Upper lobe of left lung (tissue), 6 donors: ENCODE measurements at regions not wholly inside any gene's neighbourhood (a gene's known extent, or its start where the extent isn't known, plus 50 kb on each side); places are given as distances from the start of the nearest gene placed in this dataset.
A peak's percentile ranks its signal among the peaks of the same experiment; 100 is the strongest.

Experiments
- ATAC-seq, 2 donors: fragments of 200-7000 bp; cut with Tn5 transposase; one replicate each; pipeline ENCODE4 v1.9.1; 2022; ENCODE audit warnings: mild to moderate bottlenecking in 2 of 2, moderate library complexity in 2 of 2; ENCODE audit not compliant: low FRiP score in 2 of 2
- DNase-seq, 2 donors: peaks; one replicate each; pipeline ENCODE4 v3.0.0-alpha.2; 2019 to 2020
- H3K27ac ChIP-seq, 4 donors: fragments of 200-600 bp; sonication (generic); one replicate each; pipeline ENCODE4 v1.5.1; 2016 to 2019
- H3K27me3 ChIP-seq, 4 donors: fragments of 200-600 bp; sonication (generic); one replicate each; pipeline ENCODE4 v1.5.1; 2017 to 2019
- H3K36me3 ChIP-seq, 4 donors: fragments of 200-600 bp; sonication (generic); one replicate each; pipeline ENCODE4 v1.5.1; 2016 to 2019
- H3K4me1 ChIP-seq, 4 donors: fragments of 200-600 bp; sonication (generic); one replicate each; pipeline ENCODE4 v1.5.1; 2018 to 2019
- H3K4me3 ChIP-seq, 4 donors: fragments of 200-600 bp; sonication (generic); one replicate each; pipeline ENCODE4 v1.5.1; 2017 to 2019; ENCODE audit warnings: mild to moderate bottlenecking in 2 of 4, moderate library complexity in 1 of 4
- H3K9me3 ChIP-seq, 4 donors: fragments of 200-600 bp; sonication (generic); one replicate each; pipeline ENCODE4 v1.5.1; 2018 to 2019
- EP300 ChIP-seq, 4 donors: sonication (generic); formaldehyde crosslinking; IDR thresholded peaks; one replicate each; pipeline ENCODE4 v1.5.1; 2017; ENCODE audit warnings: antibody characterized with exemption in 4 of 4, control low read depth in 2 of 4
- POLR2A ChIP-seq, 4 donors: fragments of 450-650 bp; IDR thresholded peaks; one replicate each; pipeline ENCODE4 v1.5.1; 2016 to 2017; ENCODE audit warnings: antibody characterized with exemption in 4 of 4, mild to moderate bottlenecking in 2 of 4
- POLR2AphosphoS5 ChIP-seq, 2 donors: sonication (generic); formaldehyde crosslinking; IDR thresholded peaks; one replicate each; pipeline ENCODE4 v1.5.1; 2017; ENCODE audit warnings: antibody characterized with exemption in 2 of 2
- WGBS, 2 donors: methylation state at CpG; one replicate each; pipeline ENCODE4 v1.1.5; 2017 to 2018; 5-methylcytosine and 5-hydroxymethylcytosine counted together
- TF ChIP-seq, protein P1 (sequence below), 6 experiments: fragments of 450-650 bp in 4 of 6; fragments of 200-600 bp in 2 of 6; sonication (generic) in 2 of 6; IDR thresholded peaks; one replicate each; pipeline ENCODE4 v1.5.1; 2016 to 2019; ENCODE audit warnings: antibody characterized with exemption in 6 of 6
- donor health status: DM: no; HTN: no; CAD: no; lungs with moderate emphysema.
- donor health status: DM: no; HTN: yes; CAD: no; lungs with severe emphysema.

DNA sequence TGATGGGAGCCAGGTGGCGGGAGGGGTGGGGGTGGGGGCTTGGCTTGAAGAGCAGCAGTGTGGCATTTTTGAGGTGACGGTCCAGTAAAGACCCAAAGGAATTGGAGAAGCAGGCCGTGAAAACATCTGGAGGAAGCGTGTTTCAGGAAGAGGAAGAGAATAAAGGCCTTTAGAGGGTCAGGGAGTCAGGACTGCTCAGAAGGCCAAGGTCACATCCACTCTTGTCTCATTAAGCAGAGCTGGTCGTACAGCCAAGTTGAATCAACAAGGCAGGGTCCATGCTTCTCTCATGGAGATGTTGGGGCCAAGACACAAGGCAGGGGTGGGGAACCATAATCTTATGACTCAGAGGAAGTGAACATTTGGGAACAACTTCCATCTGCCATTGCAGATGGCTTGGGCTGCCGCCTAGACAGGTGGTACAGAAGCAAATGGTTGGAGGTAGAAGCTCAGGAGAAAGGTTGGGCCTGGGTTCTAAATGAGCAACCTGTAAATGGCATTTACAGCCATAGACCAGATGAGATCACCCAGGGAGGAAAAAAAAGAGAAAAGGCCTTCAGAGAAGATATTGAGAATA lies 179.6 kb downstream of the TTLL2 start:
- TF ChIP-seq POLR2AphosphoS5 (IDR thresholded peaks at IDR 0.05) (no peak), POLR2A (IDR thresholded peaks at IDR 0.05) (no peak), EP300 (IDR thresholded peaks at IDR 0.05) (no peak)
- TF ChIP-seq, protein P1, sequence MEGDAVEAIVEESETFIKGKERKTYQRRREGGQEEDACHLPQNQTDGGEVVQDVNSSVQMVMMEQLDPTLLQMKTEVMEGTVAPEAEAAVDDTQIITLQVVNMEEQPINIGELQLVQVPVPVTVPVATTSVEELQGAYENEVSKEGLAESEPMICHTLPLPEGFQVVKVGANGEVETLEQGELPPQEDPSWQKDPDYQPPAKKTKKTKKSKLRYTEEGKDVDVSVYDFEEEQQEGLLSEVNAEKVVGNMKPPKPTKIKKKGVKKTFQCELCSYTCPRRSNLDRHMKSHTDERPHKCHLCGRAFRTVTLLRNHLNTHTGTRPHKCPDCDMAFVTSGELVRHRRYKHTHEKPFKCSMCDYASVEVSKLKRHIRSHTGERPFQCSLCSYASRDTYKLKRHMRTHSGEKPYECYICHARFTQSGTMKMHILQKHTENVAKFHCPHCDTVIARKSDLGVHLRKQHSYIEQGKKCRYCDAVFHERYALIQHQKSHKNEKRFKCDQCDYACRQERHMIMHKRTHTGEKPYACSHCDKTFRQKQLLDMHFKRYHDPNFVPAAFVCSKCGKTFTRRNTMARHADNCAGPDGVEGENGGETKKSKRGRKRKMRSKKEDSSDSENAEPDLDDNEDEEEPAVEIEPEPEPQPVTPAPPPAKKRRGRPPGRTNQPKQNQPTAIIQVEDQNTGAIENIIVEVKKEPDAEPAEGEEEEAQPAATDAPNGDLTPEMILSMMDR (IDR thresholded peaks at IDR 0.05), result no peak
- WGBS, 2 donors, result 74% methylated on average over 6 of the region's 6 CpGs
- Histone ChIP-seq H3K27ac (no peak overlapping the region), H3K4me3 (no peak overlapping the region), H3K27me3 (no peaks in the 10 kb centered on the region), H3K9me3 (no peaks in the 10 kb centered on the region), H3K36me3 (no peaks in the 10 kb centered on the region), H3K4me1 (peaks cover 0 to 6% (median 4%) of the 10 kb centered on the region in 4 donors)
- DNase-seq (no peak), ATAC-seq (peak in 1 of 2 donors; percentile 69)

DNA sequence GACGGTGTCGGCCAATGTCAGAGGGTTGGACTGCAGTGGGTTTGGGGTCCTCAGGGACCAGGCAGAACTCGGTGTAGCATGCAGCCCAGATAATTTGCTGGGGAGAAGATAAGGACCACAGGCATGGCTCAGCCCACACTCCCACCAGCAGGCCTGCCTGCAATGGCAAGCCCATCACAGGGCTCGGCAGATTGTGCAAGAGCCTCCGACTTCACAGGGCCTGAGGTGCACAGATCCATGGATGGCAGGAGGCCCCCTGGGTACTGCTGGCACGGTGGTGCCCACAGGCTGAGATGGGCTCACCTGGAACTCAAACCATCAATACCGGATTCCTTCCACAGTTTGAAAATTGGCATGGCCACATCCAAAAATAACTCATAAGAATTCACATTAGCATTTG lies 180.3 kb downstream of the TTLL2 start:
- DNase-seq (no peak), ATAC-seq (no peak)
- no peaks in the 10 kb centered on the region for H3K9me3 ChIP-seq
- H3K4me1 ChIP-seq, result peaks cover 0 to 6% (median 4%) of the 10 kb centered on the region in 4 donors
- no peak overlapping the region for H3K27ac ChIP-seq
- H3K36me3 ChIP-seq, result no peaks in the 10 kb centered on the region
- no peaks in the 10 kb centered on the region for H3K27me3 ChIP-seq
- WGBS, 2 donors, result 86 to 90% methylated on average over 4 to 7 of the region's 7 CpGs
- no peak overlapping the region for H3K4me3 ChIP-seq
- no peak for TF ChIP-seq EP300 (IDR thresholded peaks at IDR 0.05)
- no peak for TF ChIP-seq POLR2AphosphoS5 (IDR thresholded peaks at IDR 0.05)
- TF ChIP-seq, protein P1 (IDR thresholded peaks at IDR 0.05), result no peak
- no peak for TF ChIP-seq POLR2A (IDR thresholded peaks at IDR 0.05)

DNA sequence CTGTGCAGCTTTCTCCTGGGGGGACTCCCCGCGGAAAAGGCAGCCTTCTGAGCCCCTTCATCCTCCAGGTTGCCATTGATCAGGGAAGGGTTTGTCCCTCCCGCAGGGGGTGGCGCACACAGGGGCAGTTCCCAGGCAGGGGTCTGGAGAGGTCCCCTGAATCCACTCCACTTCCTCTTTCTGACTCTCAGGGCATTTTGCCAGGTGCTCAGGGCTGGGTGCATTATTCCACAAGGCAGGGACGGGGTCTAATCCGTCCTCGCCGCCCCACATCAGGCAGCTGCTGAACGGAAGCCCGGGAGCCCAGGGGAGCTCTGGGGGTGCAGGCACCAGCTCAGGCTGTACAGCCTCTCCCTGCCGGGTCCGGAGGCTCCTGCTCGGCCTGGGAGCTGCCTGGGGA lies 180.9 kb downstream of the TTLL2 start:
- Histone ChIP-seq H3K4me3 (no peak overlapping the region), H3K36me3 (no peaks in the 10 kb centered on the region), H3K9me3 (no peaks in the 10 kb centered on the region), H3K4me1 (peaks cover 0 to 6% (median 4%) of the 10 kb centered on the region in 4 donors), H3K27me3 (no peaks in the 10 kb centered on the region), H3K27ac (no peak overlapping the region)
- DNase-seq, result no peak
- 71% methylated on average over 13 of the region's 13 CpGs; no CpG with 5 or more reads in 1 of the 2 donors for WGBS, 2 donors
- no peak for TF ChIP-seq EP300 (IDR thresholded peaks at IDR 0.05)
- no peak for TF ChIP-seq POLR2A (IDR thresholded peaks at IDR 0.05)
- TF ChIP-seq, protein P1 (IDR thresholded peaks at IDR 0.05), result no peak
- TF ChIP-seq POLR2AphosphoS5 (IDR thresholded peaks at IDR 0.05), result no peak
- ATAC-seq, result no peak

DNA sequence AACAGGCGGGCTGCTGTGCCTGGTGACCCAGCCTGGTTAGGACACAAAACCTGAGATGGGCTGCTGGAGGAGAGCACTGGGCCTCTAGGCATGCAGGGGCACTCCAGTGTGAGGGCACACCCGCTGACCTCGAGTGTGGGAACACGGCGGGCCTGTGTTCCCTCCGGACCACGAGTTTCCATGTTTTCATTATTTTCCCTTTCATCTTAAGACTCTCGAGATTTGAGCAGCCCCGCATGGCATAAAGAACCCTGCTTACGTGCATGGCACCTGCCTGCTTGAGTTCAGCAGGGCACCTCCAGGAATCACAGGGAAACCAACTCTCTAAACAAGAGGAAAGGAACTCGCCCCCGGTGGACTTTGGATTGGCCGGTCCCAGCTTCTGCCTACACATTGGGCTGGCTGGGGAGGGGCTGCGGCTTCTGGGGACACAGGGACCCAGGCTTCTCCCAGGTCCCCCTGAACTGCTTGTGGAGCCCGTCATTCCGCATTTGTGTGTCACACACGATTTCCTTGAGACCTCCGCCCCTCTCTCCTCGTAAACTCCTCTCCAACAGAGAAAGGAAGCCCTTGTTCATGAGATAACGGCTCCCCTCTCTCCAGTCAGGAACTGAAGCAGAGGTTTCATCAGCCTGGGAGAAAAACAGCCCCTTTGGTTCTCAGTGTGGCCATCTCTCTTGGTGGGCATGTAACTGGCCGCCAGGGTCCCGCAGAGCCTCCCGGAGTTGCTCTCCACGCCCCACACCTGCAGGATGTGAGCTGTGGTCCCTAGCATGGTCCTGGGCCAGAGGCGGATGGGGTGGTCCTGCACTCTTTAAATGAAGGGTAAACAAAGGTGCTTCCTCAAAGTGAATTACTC lies 181.8 kb downstream of the TTLL2 start:
- TF ChIP-seq, protein P1 (IDR thresholded peaks at IDR 0.05), result no peak
- TF ChIP-seq POLR2AphosphoS5 (IDR thresholded peaks at IDR 0.05) (no peak), POLR2A (IDR thresholded peaks at IDR 0.05) (no peak), EP300 (IDR thresholded peaks at IDR 0.05) (no peak)
- H3K27ac ChIP-seq, result no peak overlapping the region
- H3K27me3 ChIP-seq, result no peaks in the 10 kb centered on the region
- DNase-seq (no peak), ATAC-seq (no peak)
- peaks cover 0 to 6% (median 4%) of the 10 kb centered on the region in 4 donors for H3K4me1 ChIP-seq
- H3K36me3 ChIP-seq, result no peaks in the 10 kb centered on the region
- H3K4me3 ChIP-seq, result no peak overlapping the region
- no peaks in the 10 kb centered on the region for H3K9me3 ChIP-seq
- 66 to 77% methylated on average over 20 to 25 of the region's 25 CpGs for WGBS, 2 donors
